GM18868 (cell line): ENCODE measurements at regions not wholly inside any gene's neighbourhood (a gene's known extent, or its start where the extent isn't known, plus 50 kb on each side); places are given as distances from the start of the nearest gene placed in this dataset.
"Not testable (repeated sequence)": the region's sequence is repeated elsewhere in the genome, so short reads cannot be mapped to it uniquely, and the experiment has no call there.

Experiments
- ATAC-seq: cut with Tn5 transposase; IDR thresholded peaks from one replicate; pipeline ENCODE4 v1.9.1; 2021; ENCODE audit warnings: mild to moderate bottlenecking, moderate library complexity; ENCODE audit not compliant: unreplicated experiment

DNA sequence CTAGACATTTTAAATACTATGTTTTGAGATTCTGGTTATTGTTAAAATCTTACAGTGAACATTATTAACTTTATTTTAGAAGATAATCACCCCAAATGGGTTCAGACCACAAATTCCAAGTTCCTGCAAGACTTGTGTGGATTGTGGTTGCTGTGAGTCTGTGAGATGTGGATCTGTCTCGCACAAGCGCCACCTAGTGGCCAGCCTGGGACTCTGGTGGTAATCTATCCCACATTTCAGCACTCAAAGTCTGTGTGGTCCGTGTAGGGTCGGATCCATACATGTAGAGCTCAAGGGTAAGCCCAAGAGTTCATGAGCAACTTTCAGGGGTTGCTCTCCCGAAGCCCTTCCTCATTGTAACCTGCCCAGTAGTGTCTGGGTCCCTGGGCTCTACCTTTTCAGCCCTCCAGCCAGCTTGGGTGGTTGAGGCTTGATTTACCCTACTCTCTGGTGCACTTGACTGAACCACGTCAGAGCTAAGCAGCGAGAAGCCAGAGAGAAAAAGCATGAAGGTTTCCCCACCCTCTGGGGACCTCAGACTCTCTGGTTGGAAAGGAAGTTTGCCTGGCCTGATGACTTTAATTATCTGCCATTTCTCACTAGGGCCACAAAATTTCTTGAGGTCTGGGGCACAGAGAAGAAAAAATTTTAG is 129.2 kb downstream of the ARHGAP11B start:
- ATAC-seq: peak; percentile 81

DNA sequence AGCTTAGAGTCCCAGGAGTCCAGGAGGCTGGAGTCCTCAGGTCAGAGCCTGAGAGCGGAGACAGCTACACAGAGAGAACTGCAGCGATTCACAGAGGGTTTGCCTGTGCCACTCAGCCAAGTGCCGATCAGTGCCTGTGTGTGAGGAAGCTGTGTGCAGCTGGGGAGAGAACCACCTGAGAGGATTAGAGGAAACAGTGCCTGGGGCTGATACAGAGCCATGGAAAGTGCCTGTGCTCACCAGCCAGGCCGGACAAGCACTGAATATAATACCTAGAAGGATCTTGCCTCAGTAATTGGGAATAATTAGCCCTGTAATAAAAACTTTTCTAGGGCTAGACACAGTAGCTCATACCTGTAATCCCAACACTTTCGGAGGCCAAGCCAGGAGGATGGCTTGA is 134.7 kb downstream of the ARHGAP11B start:
- ATAC-seq: not testable (repeated sequence)

DNA sequence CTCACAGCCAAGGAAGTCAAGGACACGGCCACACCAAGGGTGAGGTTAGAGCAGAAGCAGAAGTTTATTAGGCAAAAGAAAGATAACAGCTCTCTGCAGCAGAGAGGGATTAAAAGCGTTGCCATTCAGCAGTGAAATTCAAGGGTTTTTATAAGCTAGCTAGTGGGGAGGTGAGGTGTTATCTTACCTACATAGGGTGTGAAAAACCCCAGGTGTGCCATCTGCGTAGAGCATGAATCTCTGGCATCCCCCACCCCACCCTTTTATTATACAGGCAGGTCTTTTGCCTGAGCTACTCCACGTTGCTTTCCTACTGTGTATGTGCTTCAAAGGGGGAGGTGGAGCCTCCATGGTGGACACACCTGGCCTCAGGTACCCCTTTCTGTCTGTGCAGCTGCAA is 135.4 kb downstream of the ARHGAP11B start:
- not testable (repeated sequence) for ATAC-seq

GRCh38 chr15:30769390-30770124 is 134.2 kb upstream of the FAN1 start:
- not testable (repeated sequence) for ATAC-seq

- no peak for ATAC-seq
These were observed 133.0 kb upstream of the FAN1 start for GRCh38 chr15:30770759-30771158.

DNA sequence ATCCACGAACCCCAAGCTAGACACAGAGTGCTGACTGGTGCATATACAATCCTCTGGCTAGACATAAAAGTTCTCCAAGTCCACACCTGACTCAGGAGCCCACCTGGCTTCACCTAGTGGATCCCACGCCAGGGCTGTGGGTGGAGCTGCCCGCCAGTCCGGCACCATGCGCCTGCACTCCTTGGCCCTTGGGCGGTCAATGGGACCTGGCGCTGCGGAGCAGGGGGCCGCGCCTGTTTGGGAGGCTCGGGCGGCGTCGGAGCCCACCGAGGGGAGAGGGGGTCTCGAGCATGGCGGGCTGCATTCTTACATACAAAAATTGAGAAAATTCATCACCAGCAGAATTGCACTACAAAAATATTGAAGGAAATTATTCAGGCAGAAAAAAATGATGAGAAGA is 120.7 kb upstream of the FAN1 start:
- ATAC-seq: no peak

- no peak for ATAC-seq
These were observed 115.1 kb upstream of the FAN1 start for GRCh38 chr15:30788595-30788994.

GRCh38 chr15:30791239-30792175 is 112.2 kb upstream of the FAN1 start:
- ATAC-seq: no peak

GRCh38 chr15:30792843-30793242 is 110.9 kb upstream of the FAN1 start:
- ATAC-seq: not testable (repeated sequence)

GRCh38 chr15:30794388-30794787 is 109.3 kb upstream of the FAN1 start:
- no peak for ATAC-seq

DNA sequence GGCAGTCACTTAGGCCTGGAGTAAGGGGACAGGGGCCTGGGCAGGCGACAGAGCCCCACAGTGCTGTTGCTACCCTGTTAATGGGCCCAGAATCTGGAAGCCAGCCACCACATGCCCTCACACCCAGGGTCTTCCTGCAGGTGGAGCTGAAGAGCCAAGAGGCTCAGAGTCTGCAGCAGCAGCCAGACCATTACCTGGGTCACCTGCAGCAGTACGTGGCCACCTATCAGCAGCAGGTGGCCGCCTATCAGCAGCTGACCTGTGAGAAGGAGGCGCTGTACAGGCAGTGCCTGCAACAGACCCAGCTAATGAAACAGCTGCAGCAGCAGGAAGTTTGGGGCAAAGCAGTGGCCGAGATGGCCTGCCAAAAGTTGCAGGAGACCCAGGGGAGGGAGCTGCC is 104.2 kb upstream of the FAN1 start:
- not testable (repeated sequence) for ATAC-seq

DNA sequence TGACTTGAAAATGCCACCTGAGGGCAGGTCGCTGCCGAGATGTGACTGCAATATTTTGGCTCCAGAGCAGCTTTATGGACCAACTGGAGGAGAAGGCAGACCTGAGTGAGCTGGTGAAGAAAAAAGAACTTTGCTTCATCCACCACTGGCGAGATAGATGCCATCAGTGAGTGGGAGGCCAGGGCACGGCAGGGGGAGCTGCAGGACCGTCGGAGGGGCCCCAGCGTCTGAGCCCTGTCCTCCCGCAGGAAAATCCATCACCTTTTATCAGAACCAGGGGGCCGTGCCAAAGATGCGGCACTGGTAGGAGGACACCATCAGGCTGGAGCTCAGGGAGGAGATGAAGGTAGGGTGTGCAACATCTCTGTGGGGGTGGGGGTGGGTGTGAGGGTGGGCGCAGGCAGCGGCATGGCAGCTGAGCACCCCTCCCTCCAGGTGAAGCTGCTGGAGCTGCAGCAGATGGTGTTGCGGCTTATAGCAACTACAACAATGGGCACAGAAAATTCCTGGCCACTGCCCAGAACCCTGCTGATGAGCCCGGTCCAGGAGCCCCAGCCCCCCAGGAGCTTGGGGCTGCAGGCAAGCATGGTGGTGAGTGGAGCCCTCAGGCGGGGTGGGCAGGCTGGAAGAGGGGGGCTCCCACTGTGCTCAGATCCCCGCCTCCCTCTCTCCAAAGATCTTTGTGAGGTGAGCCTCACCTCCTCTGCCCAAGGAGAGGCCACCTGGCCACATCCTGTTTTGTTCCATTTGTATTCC is 102.4 kb upstream of the FAN1 start:
- ATAC-seq: not testable (repeated sequence)

GRCh38 chr15:30802001-30802400 is 101.7 kb upstream of the FAN1 start:
- not testable (repeated sequence) for ATAC-seq

GRCh38 chr15:30803703-30804102 is 100.0 kb upstream of the FAN1 start:
- not testable (repeated sequence) for ATAC-seq

- no peak for ATAC-seq
These were observed 87.3 kb upstream of the FAN1 start for GRCh38 chr15:30816430-30816829.

- ATAC-seq: not testable (repeated sequence)
These were observed 80.5 kb upstream of the FAN1 start for GRCh38 chr15:30823068-30823813.

DNA sequence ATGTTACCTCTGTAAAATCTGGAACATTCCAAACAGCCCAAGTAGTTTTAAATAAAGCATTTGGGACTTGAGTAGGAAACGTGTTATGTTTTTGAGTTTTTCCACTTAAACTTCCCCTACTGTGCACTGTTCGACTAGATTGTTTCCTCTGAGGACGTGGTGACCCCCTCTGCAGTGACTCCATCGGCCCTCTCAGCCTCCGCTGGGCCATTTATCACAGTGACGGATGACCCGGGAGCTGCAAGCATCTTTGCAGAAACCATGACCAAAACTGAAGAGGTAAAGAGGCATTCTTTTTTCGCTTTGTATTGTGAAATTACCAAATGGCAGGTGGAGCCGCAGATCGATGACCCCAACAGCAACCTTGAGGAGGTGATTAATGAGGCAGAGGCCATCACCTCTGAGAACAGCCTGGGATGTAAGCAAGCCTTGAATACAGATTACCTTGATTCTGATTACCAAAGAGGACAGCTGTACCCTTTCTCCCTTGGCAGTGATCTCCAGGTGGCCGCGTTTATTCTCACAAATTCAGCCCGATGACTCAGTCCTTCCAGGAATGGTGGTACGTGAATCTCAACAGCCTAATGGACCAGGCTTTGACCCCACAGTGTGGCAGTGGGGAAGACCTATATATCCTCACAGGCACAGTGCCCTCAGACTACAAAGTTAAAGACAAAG is 79.1 kb upstream of the FAN1 start:
- ATAC-seq: no peak

- no peak for ATAC-seq
These were observed 76.0 kb upstream of the FAN1 start for GRCh38 chr15:30827625-30828303.

DNA sequence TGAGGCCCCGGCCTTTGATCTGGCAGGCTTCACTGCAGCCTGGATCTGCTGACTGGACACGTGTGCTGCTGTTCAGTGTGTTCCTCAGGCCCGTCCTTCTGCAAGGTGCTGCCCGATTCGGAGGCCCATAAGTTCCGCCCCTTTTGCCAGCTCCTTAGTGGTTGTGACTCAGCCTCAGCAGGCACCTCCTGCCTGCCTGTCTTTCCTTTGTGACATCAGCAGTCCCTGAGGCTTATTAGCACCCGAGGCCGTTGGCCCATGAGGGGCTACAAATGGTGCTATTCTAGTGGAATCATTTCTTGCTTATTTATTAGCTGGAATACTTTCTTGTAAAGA is 75.4 kb upstream of the FAN1 start:
- peak; percentile 55 for ATAC-seq
